Fibroblast of villous mesenchyme (primary cell): ENCODE measurements at regions not wholly inside any gene's neighbourhood (a gene's known extent, or its start where the extent isn't known, plus 50 kb on each side); places are given as distances from the start of the nearest gene placed in this dataset.

Experiments used
- DNase-seq: peaks from one replicate; pipeline ENCODE4 v3.0.0-alpha.2; 2010; ENCODE audit warnings: low read depth
- H3K4me3 ChIP-seq: 2 replicates; pipeline ENCODE4 v1.5.1; 2011; ENCODE audit warnings: low read depth, mild to moderate bottlenecking, low read length
- CTCF ChIP-seq: IDR thresholded peaks from 2 replicates; pipeline ENCODE4 v1.5.1; 2012; ENCODE audit warnings: low read depth, mild to moderate bottlenecking, low read length; ENCODE audit not compliant: insufficient read depth

- H3K4me3 ChIP-seq: no peak overlapping the region
- no peak for DNase-seq
- no peak for TF ChIP-seq CTCF
Observed at GRCh38 chr2:58732999-58733398, 491.9 kb upstream of the FANCL start.

- DNase-seq: no peak
- TF ChIP-seq CTCF: no peak
- no peak overlapping the region for H3K4me3 ChIP-seq
Observed at GRCh38 chr2:58731488-58731869, 490.4 kb upstream of the FANCL start.

GRCh38 chr2:58730764-58731487, 489.8 kb upstream of the FANCL start:
- no peak for DNase-seq
- H3K4me3 ChIP-seq: no peak overlapping the region
- no peak for TF ChIP-seq CTCF

- TF ChIP-seq CTCF: no peak
- H3K4me3 ChIP-seq: no peak overlapping the region
- DNase-seq: no peak
Observed at GRCh38 chr2:58727981-58728656, 487.0 kb upstream of the FANCL start.

- no peak overlapping the region for H3K4me3 ChIP-seq
- DNase-seq: no peak
- no peak for TF ChIP-seq CTCF
Observed at GRCh38 chr2:58721912-58722591, 480.9 kb upstream of the FANCL start.

- no peak for TF ChIP-seq CTCF
- no peak for DNase-seq
- H3K4me3 ChIP-seq: no peak overlapping the region
Observed at GRCh38 chr2:58720770-58721697, 479.9 kb upstream of the FANCL start.
